ENCODE measurements at regions not wholly inside any gene's neighbourhood (a gene's known extent, or its start where the extent isn't known, plus 50 kb on each side); places are given as distances from the start of the nearest gene placed in this dataset.
A peak's percentile ranks its signal among the peaks of the same experiment; 100 is the strongest.

- WGBS, 2 donors (ENCODE audit: extremely low coverage in 2 of 2, insufficient read length in 2 of 2, insufficient replicate concordance in 1 of 2) = no CpG with 5 or more reads among the region's 12 CpGs
These were observed 312.9 kb downstream of the MN1 start for GRCh38 chr22:27488456-27489177.

GRCh38 chr22:27489178-27489675 is 312.3 kb downstream of the MN1 start:
- DNase-seq (ENCODE audit: low spot score) = no peak
- no CpG with 5 or more reads among the region's 4 CpGs for WGBS, 2 donors (ENCODE audit: extremely low coverage in 2 of 2, insufficient read length in 2 of 2, insufficient replicate concordance in 1 of 2)

More at GRCh38 chr22:27488456-27489177, 312.9 kb downstream of the MN1 start:
- Histone ChIP-seq H2AFZ (ENCODE audit: low read length) (no peak overlapping the region), H4K8ac (ENCODE audit: low read depth, low read length) (no peak overlapping the region), H2BK15ac (ENCODE audit: low read length) (no peak overlapping the region), H3K9me3 (replicated peaks in 1 of 2; ENCODE audit: control insufficient read depth in 2 of 2, insufficient read depth in 1 of 2, low read depth in 1 of 2, low read length in 2 of 2) (peaks cover 5 to 21% of the 10 kb centered on the region in 2 donors), H3K4ac (ENCODE audit: low read length) (no peak overlapping the region), H3K27ac (replicated peaks; ENCODE audit: low read length) (no peak overlapping the region), H3K14ac (ENCODE audit: low read length) (no peak overlapping the region), H3K4me1 (ENCODE audit: control insufficient read depth in 2 of 2, insufficient read depth in 1 of 2, low read depth in 1 of 2, low read length in 2 of 2) (peaks cover under 1 to 8% of the 10 kb centered on the region in 2 donors), H4K91ac (ENCODE audit: low read depth, low read length, poor library complexity) (no peak overlapping the region), H3K36me3 (replicated peaks in 1 of 2; ENCODE audit: control insufficient read depth in 2 of 2, insufficient read depth in 2 of 2, low read length in 2 of 2) (no peaks in the 10 kb centered on the region), H3K4me2 (ENCODE audit: insufficient read depth, low read length, poor library complexity, severe bottlenecking) (no peak overlapping the region), H3K9ac (ENCODE audit: low read depth, low read length, poor library complexity) (no peak overlapping the region), H2BK12ac (ENCODE audit: low read length) (no peak overlapping the region), H3K18ac (ENCODE audit: low read length) (no peak overlapping the region), H3K27me3 (ENCODE audit: control insufficient read depth in 3 of 3, insufficient read depth in 3 of 3, low read depth in 1 of 3, low read length in 3 of 3) (no peaks in the 10 kb centered on the region), H2AK5ac (ENCODE audit: low read depth, low read length) (peak overlapping the region; percentile 8), H3K4me3 (ENCODE audit: low read length in 2 of 2) (no peak overlapping the region), H3K23ac (ENCODE audit: low read depth, low read length, poor library complexity) (no peak overlapping the region), H2BK5ac (ENCODE audit: low read length) (no peak overlapping the region), H3K79me1 (ENCODE audit: low read depth, low read length) (no peaks in the 10 kb centered on the region), H2BK120ac (ENCODE audit: low read depth, low read length) (no peak overlapping the region)
- no peak for DNase-seq (ENCODE audit: low spot score)

GRCh38 chr22:27490080-27490479 is 311.5 kb downstream of the MN1 start:
- Histone ChIP-seq H2BK5ac (ENCODE audit: low read length) (no peak overlapping the region), H3K9me3 (replicated peaks in 1 of 2; ENCODE audit: control insufficient read depth in 2 of 2, insufficient read depth in 1 of 2, low read depth in 1 of 2, low read length in 2 of 2) (peaks cover 7 to 21% of the 10 kb centered on the region in 2 donors), H3K9ac (ENCODE audit: low read depth, low read length, poor library complexity) (no peak overlapping the region), H4K8ac (ENCODE audit: low read depth, low read length) (no peak overlapping the region), H4K91ac (ENCODE audit: low read depth, low read length, poor library complexity) (no peak overlapping the region), H3K27ac (replicated peaks; ENCODE audit: low read length) (no peak overlapping the region), H3K4me3 (ENCODE audit: low read length in 2 of 2) (no peak overlapping the region), H3K23ac (ENCODE audit: low read depth, low read length, poor library complexity) (no peak overlapping the region), H2BK15ac (ENCODE audit: low read length) (no peak overlapping the region), H2AFZ (ENCODE audit: low read length) (no peak overlapping the region), H3K79me1 (ENCODE audit: low read depth, low read length) (no peaks in the 10 kb centered on the region), H2BK120ac (ENCODE audit: low read depth, low read length) (no peak overlapping the region), H3K4ac (ENCODE audit: low read length) (no peak overlapping the region), H3K18ac (ENCODE audit: low read length) (no peak overlapping the region), H2BK12ac (ENCODE audit: low read length) (no peak overlapping the region), H3K4me2 (ENCODE audit: insufficient read depth, low read length, poor library complexity, severe bottlenecking) (no peak overlapping the region), H2AK5ac (ENCODE audit: low read depth, low read length) (peak overlapping the region; percentile 49), H3K14ac (ENCODE audit: low read length) (no peak overlapping the region), H3K36me3 (replicated peaks in 1 of 2; ENCODE audit: control insufficient read depth in 2 of 2, insufficient read depth in 2 of 2, low read length in 2 of 2) (no peaks in the 10 kb centered on the region), H3K4me1 (ENCODE audit: control insufficient read depth in 2 of 2, insufficient read depth in 1 of 2, low read depth in 1 of 2, low read length in 2 of 2) (peaks cover 9 to 18% of the 10 kb centered on the region in 2 donors), H3K27me3 (ENCODE audit: control insufficient read depth in 3 of 3, insufficient read depth in 3 of 3, low read depth in 1 of 3, low read length in 3 of 3) (no peaks in the 10 kb centered on the region)
- no CpG with 5 or more reads among the region's 4 CpGs for WGBS, 2 donors (ENCODE audit: extremely low coverage in 2 of 2, insufficient read length in 2 of 2, insufficient replicate concordance in 1 of 2)
- no peak for DNase-seq (ENCODE audit: low spot score)

More at GRCh38 chr22:27489178-27489675, 312.3 kb downstream of the MN1 start:
- no peak overlapping the region for H3K23ac ChIP-seq (ENCODE audit: low read depth, low read length, poor library complexity)
- no peak overlapping the region for H2AFZ ChIP-seq (ENCODE audit: low read length)
- no peak overlapping the region for H3K9ac ChIP-seq (ENCODE audit: low read depth, low read length, poor library complexity)
- H4K91ac ChIP-seq (ENCODE audit: low read depth, low read length, poor library complexity) = no peak overlapping the region
- no peaks in the 10 kb centered on the region for H3K27me3 ChIP-seq (ENCODE audit: control insufficient read depth in 3 of 3, insufficient read depth in 3 of 3, low read depth in 1 of 3, low read length in 3 of 3)
- H3K18ac ChIP-seq (ENCODE audit: low read length) = no peak overlapping the region
- H2BK120ac ChIP-seq (ENCODE audit: low read depth, low read length) = no peak overlapping the region
- no peak overlapping the region for H3K14ac ChIP-seq (ENCODE audit: low read length)
- no peak overlapping the region for H2AK5ac ChIP-seq (ENCODE audit: low read depth, low read length)
- no peak overlapping the region for H3K27ac ChIP-seq (replicated peaks; ENCODE audit: low read length)
- no peak overlapping the region for H3K4ac ChIP-seq (ENCODE audit: low read length)
- H3K79me1 ChIP-seq (ENCODE audit: low read depth, low read length) = no peaks in the 10 kb centered on the region
- H2BK12ac ChIP-seq (ENCODE audit: low read length) = no peak overlapping the region
- H3K4me3 ChIP-seq (ENCODE audit: low read length in 2 of 2) = no peak overlapping the region
- no peak overlapping the region for H2BK5ac ChIP-seq (ENCODE audit: low read length)
- peaks cover 7 to 21% of the 10 kb centered on the region in 2 donors for H3K9me3 ChIP-seq (replicated peaks in 1 of 2; ENCODE audit: control insufficient read depth in 2 of 2, insufficient read depth in 1 of 2, low read depth in 1 of 2, low read length in 2 of 2)
- peaks cover 6 to 14% of the 10 kb centered on the region in 2 donors for H3K4me1 ChIP-seq (ENCODE audit: control insufficient read depth in 2 of 2, insufficient read depth in 1 of 2, low read depth in 1 of 2, low read length in 2 of 2)
- H3K36me3 ChIP-seq (replicated peaks in 1 of 2; ENCODE audit: control insufficient read depth in 2 of 2, insufficient read depth in 2 of 2, low read length in 2 of 2) = no peaks in the 10 kb centered on the region
- H3K4me2 ChIP-seq (ENCODE audit: insufficient read depth, low read length, poor library complexity, severe bottlenecking) = no peak overlapping the region
- no peak overlapping the region for H2BK15ac ChIP-seq (ENCODE audit: low read length)
- no peak overlapping the region for H4K8ac ChIP-seq (ENCODE audit: low read depth, low read length)

- H3K27ac ChIP-seq (replicated peaks; ENCODE audit: low read length) = no peak overlapping the region
- H2BK15ac ChIP-seq (ENCODE audit: low read length) = peak overlapping the region; percentile 41
- no peak overlapping the region for H2BK120ac ChIP-seq (ENCODE audit: low read depth, low read length)
- peaks cover 7 to 21% of the 10 kb centered on the region in 2 donors for H3K9me3 ChIP-seq (replicated peaks in 1 of 2; ENCODE audit: control insufficient read depth in 2 of 2, insufficient read depth in 1 of 2, low read depth in 1 of 2, low read length in 2 of 2)
- no peak overlapping the region for H3K4ac ChIP-seq (ENCODE audit: low read length)
- peak overlapping the region; percentile 33 for H2AK5ac ChIP-seq (ENCODE audit: low read depth, low read length)
- H3K14ac ChIP-seq (ENCODE audit: low read length) = no peak overlapping the region
- H3K4me2 ChIP-seq (ENCODE audit: insufficient read depth, low read length, poor library complexity, severe bottlenecking) = no peak overlapping the region
- H3K18ac ChIP-seq (ENCODE audit: low read length) = peak overlapping the region; percentile 50
- WGBS, 2 donors (ENCODE audit: extremely low coverage in 2 of 2, insufficient read length in 2 of 2, insufficient replicate concordance in 1 of 2) = no CpG with 5 or more reads among the region's 5 CpGs
- DNase-seq (ENCODE audit: low spot score) = no peak
- no peak overlapping the region for H2BK12ac ChIP-seq (ENCODE audit: low read length)
- no peaks in the 10 kb centered on the region for H3K36me3 ChIP-seq (replicated peaks in 1 of 2; ENCODE audit: control insufficient read depth in 2 of 2, insufficient read depth in 2 of 2, low read length in 2 of 2)
- H4K91ac ChIP-seq (ENCODE audit: low read depth, low read length, poor library complexity) = no peak overlapping the region
- no peak overlapping the region for H3K23ac ChIP-seq (ENCODE audit: low read depth, low read length, poor library complexity)
- no peak overlapping the region for H2AFZ ChIP-seq (ENCODE audit: low read length)
- H3K4me1 ChIP-seq (ENCODE audit: control insufficient read depth in 2 of 2, insufficient read depth in 1 of 2, low read depth in 1 of 2, low read length in 2 of 2) = peaks cover 18 to 28% of the 10 kb centered on the region in 2 donors
- no peak overlapping the region for H3K4me3 ChIP-seq (ENCODE audit: low read length in 2 of 2)
- H4K8ac ChIP-seq (ENCODE audit: low read depth, low read length) = no peak overlapping the region
- no peak overlapping the region for H2BK5ac ChIP-seq (ENCODE audit: low read length)
- H3K27me3 ChIP-seq (ENCODE audit: control insufficient read depth in 3 of 3, insufficient read depth in 3 of 3, low read depth in 1 of 3, low read length in 3 of 3) = no peaks in the 10 kb centered on the region
- no peak overlapping the region for H3K9ac ChIP-seq (ENCODE audit: low read depth, low read length, poor library complexity)
- no peaks in the 10 kb centered on the region for H3K79me1 ChIP-seq (ENCODE audit: low read depth, low read length)
These were observed 309.7 kb downstream of the MN1 start for GRCh38 chr22:27491888-27492287.

Measured in neuronal stem cell (in vitro differentiated cells).